GM12874 (cell line): ENCODE measurements at regions not wholly inside any gene's neighbourhood (a gene's known extent, or its start where the extent isn't known, plus 50 kb on each side); places are given as distances from the start of the nearest gene placed in this dataset.

Experiments
- TF ChIP-seq, protein P1 (sequence below): IDR thresholded peaks from 2 replicates; pipeline ENCODE4 v1.5.1; 2011; ENCODE audit warnings: low read depth, mild to moderate bottlenecking, control low read depth, low read length, moderate library complexity; ENCODE audit not compliant: insufficient read depth

- TF ChIP-seq, protein P1, sequence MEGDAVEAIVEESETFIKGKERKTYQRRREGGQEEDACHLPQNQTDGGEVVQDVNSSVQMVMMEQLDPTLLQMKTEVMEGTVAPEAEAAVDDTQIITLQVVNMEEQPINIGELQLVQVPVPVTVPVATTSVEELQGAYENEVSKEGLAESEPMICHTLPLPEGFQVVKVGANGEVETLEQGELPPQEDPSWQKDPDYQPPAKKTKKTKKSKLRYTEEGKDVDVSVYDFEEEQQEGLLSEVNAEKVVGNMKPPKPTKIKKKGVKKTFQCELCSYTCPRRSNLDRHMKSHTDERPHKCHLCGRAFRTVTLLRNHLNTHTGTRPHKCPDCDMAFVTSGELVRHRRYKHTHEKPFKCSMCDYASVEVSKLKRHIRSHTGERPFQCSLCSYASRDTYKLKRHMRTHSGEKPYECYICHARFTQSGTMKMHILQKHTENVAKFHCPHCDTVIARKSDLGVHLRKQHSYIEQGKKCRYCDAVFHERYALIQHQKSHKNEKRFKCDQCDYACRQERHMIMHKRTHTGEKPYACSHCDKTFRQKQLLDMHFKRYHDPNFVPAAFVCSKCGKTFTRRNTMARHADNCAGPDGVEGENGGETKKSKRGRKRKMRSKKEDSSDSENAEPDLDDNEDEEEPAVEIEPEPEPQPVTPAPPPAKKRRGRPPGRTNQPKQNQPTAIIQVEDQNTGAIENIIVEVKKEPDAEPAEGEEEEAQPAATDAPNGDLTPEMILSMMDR = no peak
These were observed 198.7 kb upstream of the IVNS1ABP start for GRCh38 chr1:185515696-185516095.

DNA sequence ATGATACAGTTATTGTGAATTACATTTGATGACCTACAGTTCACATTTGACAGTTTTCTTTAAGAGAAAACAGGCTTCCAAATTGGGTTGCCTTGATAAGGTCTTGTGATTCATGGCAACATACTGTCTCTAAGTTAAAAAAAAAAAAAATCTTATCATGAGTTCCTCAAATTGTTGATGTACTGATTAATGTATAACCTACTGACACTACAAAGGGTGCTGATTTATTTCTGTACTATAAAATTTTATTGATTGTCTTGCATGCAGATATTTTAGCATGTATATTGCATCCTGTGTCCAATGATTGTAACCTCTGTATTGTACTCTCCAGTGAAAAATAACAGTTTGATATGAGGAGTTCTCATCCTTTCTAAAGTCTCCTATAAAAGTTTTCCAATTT lies 197.3 kb upstream of the IVNS1ABP start:
- TF ChIP-seq, protein P1 = no peak

GRCh38 chr1:185512442-185512841 lies 195.4 kb upstream of the IVNS1ABP start:
- TF ChIP-seq, protein P1 = no peak

DNA sequence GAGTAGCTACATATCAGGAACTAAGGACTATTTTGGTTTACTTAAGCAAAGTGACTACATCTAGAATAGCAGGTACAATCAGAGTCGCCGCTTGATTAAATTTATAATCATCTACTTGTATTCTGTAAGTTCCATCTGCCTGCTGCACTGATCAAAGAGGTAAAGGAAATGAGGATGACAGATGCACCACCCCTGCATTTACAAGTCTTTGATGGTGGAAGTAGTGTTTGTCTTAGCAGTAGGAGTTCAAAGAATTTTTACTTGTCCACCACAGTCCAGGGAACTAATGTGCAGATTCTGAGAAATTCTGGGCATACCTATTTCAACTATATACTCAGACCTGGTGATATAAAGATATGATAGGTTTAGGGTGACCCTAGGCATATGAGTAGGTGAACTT lies 184.1 kb upstream of the IVNS1ABP start:
- TF ChIP-seq, protein P1 = no peak

DNA sequence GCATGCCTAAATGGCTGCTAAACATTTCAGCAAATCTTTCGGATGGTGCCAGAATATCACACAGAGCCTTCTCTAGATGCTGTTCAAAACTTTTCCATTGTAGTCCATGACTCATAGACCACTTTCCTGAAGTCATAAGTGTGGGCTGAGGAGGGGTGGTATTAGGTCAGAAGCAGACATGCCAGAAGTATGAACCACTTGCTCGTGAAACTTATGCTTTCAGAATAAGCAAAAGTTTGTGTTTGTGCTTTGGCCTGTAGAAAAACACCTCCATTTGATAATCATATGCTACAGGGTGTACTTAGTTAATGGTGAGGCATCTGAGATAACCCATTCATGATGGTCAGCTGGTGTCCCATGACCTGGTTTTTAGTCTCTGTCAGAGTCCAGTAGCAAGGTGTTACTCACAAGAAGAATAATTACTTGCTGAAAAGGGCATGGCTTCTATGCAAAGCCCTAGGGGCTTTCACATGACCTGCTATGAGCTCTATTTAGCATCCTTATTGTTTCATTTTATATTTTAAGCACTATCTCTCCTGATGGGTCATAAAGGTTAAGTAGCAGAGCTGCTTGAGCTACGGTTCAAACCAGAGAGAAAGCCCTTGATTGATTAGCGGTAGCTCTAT lies 183.1 kb upstream of the IVNS1ABP start:
- TF ChIP-seq, protein P1 = no peak

- TF ChIP-seq, protein P1 = no peak
These were observed 181.2 kb upstream of the IVNS1ABP start for GRCh38 chr1:185498207-185498606.

DNA sequence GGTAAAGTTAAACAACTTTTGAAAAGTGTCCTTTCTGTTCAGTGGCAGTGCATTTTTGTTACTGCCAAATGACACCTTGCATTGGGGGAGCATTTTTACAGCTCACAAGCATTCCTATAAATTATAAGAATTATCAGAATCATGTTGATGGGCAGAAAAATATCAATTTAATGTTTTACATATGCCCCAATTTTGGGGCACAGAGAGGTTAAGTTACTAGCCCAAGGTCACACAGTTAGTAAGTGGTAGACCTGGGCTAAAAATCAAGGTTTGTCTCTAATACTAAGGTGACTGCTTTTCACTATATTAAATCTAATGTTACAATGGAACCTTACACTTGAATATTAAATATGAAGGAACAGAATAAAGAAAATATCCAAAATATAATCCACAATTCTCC lies 180.1 kb upstream of the IVNS1ABP start:
- TF ChIP-seq, protein P1 = no peak
